ENCODE measurements at regions not wholly inside any gene's neighbourhood (a gene's known extent, or its start where the extent isn't known, plus 50 kb on each side); places are given as distances from the start of the nearest gene placed in this dataset.

GRCh38 chr1:70536708-70537366, 125.8 kb downstream of the CTH start:
- Histone ChIP-seq H3K9me2 (replicated peaks; ENCODE audit: insufficient read depth) (no peaks in the 10 kb centered on the region), H3K9me3 (ENCODE audit: low read depth) (no peaks in the 10 kb centered on the region), H3K27ac (no peak overlapping the region), H3K4me2 (no peak overlapping the region), H3K36me3 (replicated peaks; ENCODE audit: insufficient read depth, low read depth) (no peaks in the 10 kb centered on the region), H3K79me2 (no peaks in the 10 kb centered on the region), H3K27me3 (no peaks in the 10 kb centered on the region), H4K20me1 (ENCODE audit: insufficient read depth, poor library complexity, severe bottlenecking) (no peaks in the 10 kb centered on the region), H3K4me1 (ENCODE audit: insufficient read depth) (no peaks in the 10 kb centered on the region), H2AFZ (no peak overlapping the region), H3K4me3 (no peak overlapping the region)
- TF ChIP-seq EZH2 (IDR thresholded peaks at IDR 0.05; ENCODE audit: borderline replicate concordance) (no peak), CTCF (IDR thresholded peaks at IDR 0.05; ENCODE audit: poor library complexity) (no peak), EZH2phosphoT487 (IDR thresholded peaks at IDR 0.05; ENCODE audit: low read depth, severe bottlenecking, unreplicated experiment) (no peak)
- no peak for DNase-seq (ENCODE audit: low spot score)
- WGBS (ENCODE audit: low lambda C conversion rate, missing lambda C conversion rate), result 94% methylated on average over 3 of the region's 3 CpGs

GRCh38 chr1:70537788-70538187, 126.7 kb downstream of the CTH start:
- no peak for DNase-seq (ENCODE audit: low spot score)
- Histone ChIP-seq H3K27me3 (no peaks in the 10 kb centered on the region), H3K4me2 (no peak overlapping the region), H3K79me2 (no peaks in the 10 kb centered on the region), H3K9me3 (ENCODE audit: low read depth) (no peaks in the 10 kb centered on the region), H3K36me3 (replicated peaks; ENCODE audit: insufficient read depth, low read depth) (no peaks in the 10 kb centered on the region), H3K27ac (no peak overlapping the region), H3K9me2 (replicated peaks; ENCODE audit: insufficient read depth) (no peaks in the 10 kb centered on the region), H3K4me1 (ENCODE audit: insufficient read depth) (no peaks in the 10 kb centered on the region), H4K20me1 (ENCODE audit: insufficient read depth, poor library complexity, severe bottlenecking) (no peaks in the 10 kb centered on the region), H3K4me3 (no peak overlapping the region), H2AFZ (no peak overlapping the region)
- WGBS (ENCODE audit: low lambda C conversion rate, missing lambda C conversion rate), result 95% methylated on average over 3 of the region's 3 CpGs
- TF ChIP-seq EZH2phosphoT487 (IDR thresholded peaks at IDR 0.05; ENCODE audit: low read depth, severe bottlenecking, unreplicated experiment), result no peak
- TF ChIP-seq CTCF (IDR thresholded peaks at IDR 0.05; ENCODE audit: poor library complexity), result no peak
- TF ChIP-seq EZH2 (IDR thresholded peaks at IDR 0.05; ENCODE audit: borderline replicate concordance), result no peak

GRCh38 chr1:70542030-70542429, 131.0 kb downstream of the CTH start:
- no peak overlapping the region for H3K4me3 ChIP-seq
- no peaks in the 10 kb centered on the region for H3K9me2 ChIP-seq (replicated peaks; ENCODE audit: insufficient read depth)
- H3K4me2 ChIP-seq, result no peak overlapping the region
- no peak overlapping the region for H2AFZ ChIP-seq
- H3K27me3 ChIP-seq, result no peaks in the 10 kb centered on the region
- H3K9me3 ChIP-seq (ENCODE audit: low read depth), result no peaks in the 10 kb centered on the region
- H3K79me2 ChIP-seq, result no peaks in the 10 kb centered on the region
- no peaks in the 10 kb centered on the region for H4K20me1 ChIP-seq (ENCODE audit: insufficient read depth, poor library complexity, severe bottlenecking)
- no peak overlapping the region for H3K27ac ChIP-seq
- no peaks in the 10 kb centered on the region for H3K4me1 ChIP-seq (ENCODE audit: insufficient read depth)
- DNase-seq (ENCODE audit: low spot score), result no peak
- TF ChIP-seq EZH2phosphoT487 (IDR thresholded peaks at IDR 0.05; ENCODE audit: low read depth, severe bottlenecking, unreplicated experiment) (no peak), CTCF (IDR thresholded peaks at IDR 0.05; ENCODE audit: poor library complexity) (no peak), EZH2 (IDR thresholded peaks at IDR 0.05; ENCODE audit: borderline replicate concordance) (no peak)
- H3K36me3 ChIP-seq (replicated peaks; ENCODE audit: insufficient read depth, low read depth), result no peaks in the 10 kb centered on the region
